CD8-positive, alpha-beta memory T cell (primary cell): ENCODE measurements at regions not wholly inside any gene's neighbourhood (a gene's known extent, or its start where the extent isn't known, plus 50 kb on each side); places are given as distances from the start of the nearest gene placed in this dataset.

ENCODE experiments used
- CTCF ChIA-PET: fragments of 350-600 bp; sonication (Branson Sonifier 250); formaldehyde crosslinking; loops from one replicate; lab custom pipeline; 2021; ENCODE audit warnings: antibody characterized with exemption; lab: Charles Lee
- POLR2A ChIA-PET: fragments of 350-600 bp; sonication (Branson Sonifier 250); formaldehyde crosslinking; loops from one replicate; lab custom pipeline; 2021; ENCODE audit warnings: antibody characterized with exemption; lab: Charles Lee
- DNase-seq, 5 donors: peaks; one replicate each; pipeline versions ENCODE4 v3.0.0 to v3.0.0-alpha.2; 2020 to 2022; ENCODE audit warnings: mixed read lengths in 1 of 5
- H3K27ac ChIP-seq: one replicate; pipeline ENCODE4 v1.7.0; 2013; ENCODE audit warnings: low read depth, mild to moderate bottlenecking, low read length, moderate library complexity
- H3K27me3 ChIP-seq: 2 replicates; pipeline ENCODE4 v1.7.0; 2013; ENCODE audit warnings: low read length, mild to moderate bottlenecking; ENCODE audit not compliant: insufficient read depth, poor library complexity, severe bottlenecking
- H3K36me3 ChIP-seq: 2 replicates; pipeline ENCODE4 v1.7.0; 2013; ENCODE audit warnings: mild to moderate bottlenecking, low read length, moderate library complexity; ENCODE audit not compliant: insufficient read depth
- H3K4me1 ChIP-seq: 2 replicates; pipeline ENCODE4 v1.7.0; 2013; ENCODE audit warnings: mild to moderate bottlenecking, low read length, moderate library complexity; ENCODE audit not compliant: insufficient read depth
- H3K4me3 ChIP-seq: 2 replicates; pipeline ENCODE4 v1.7.0; 2013; ENCODE audit warnings: mild to moderate bottlenecking, low read length
- H3K9me3 ChIP-seq: 2 replicates; pipeline ENCODE4 v1.7.0; 2013; ENCODE audit warnings: mild to moderate bottlenecking, low read length
- H3K27ac Mint-ChIP-seq, 8 donors: one replicate each; pipeline ENCODE4 v1.8.0; 2020 to 2021; ENCODE audit warnings: mixed read lengths in 8 of 8, mild to moderate bottlenecking in 6 of 8, inconsistent platforms in 3 of 8, moderate library complexity in 3 of 8
- H3K27me3 Mint-ChIP-seq, 2 donors: one replicate each; pipeline ENCODE4 v1.8.0; 2020 to 2021; ENCODE audit warnings: mixed read lengths in 2 of 2, mild to moderate bottlenecking in 1 of 2, moderate library complexity in 1 of 2
- H3K36me3 Mint-ChIP-seq, 3 donors: one replicate each; pipeline ENCODE4 v1.8.0; 2020 to 2021; ENCODE audit warnings: mixed read lengths in 3 of 3, inconsistent platforms in 1 of 3, mild to moderate bottlenecking in 1 of 3
- H3K4me1 Mint-ChIP-seq, 3 donors: one replicate each; pipeline ENCODE4 v1.8.0; 2020 to 2021; ENCODE audit warnings: mixed read lengths in 3 of 3, inconsistent platforms in 1 of 3, mild to moderate bottlenecking in 1 of 3
- H3K4me3 Mint-ChIP-seq, 7 donors: one replicate each; pipeline ENCODE4 v1.8.0; 2020 to 2021; ENCODE audit warnings: mixed read lengths in 7 of 7, mild to moderate bottlenecking in 6 of 7, moderate library complexity in 4 of 7, inconsistent platforms in 2 of 7
- H3K9me3 Mint-ChIP-seq, 5 donors: one replicate each; pipeline ENCODE4 v1.8.0; 2020 to 2022; ENCODE audit warnings: mixed read lengths in 5 of 5, mild to moderate bottlenecking in 3 of 5, moderate library complexity in 2 of 5, inconsistent platforms in 1 of 5

- H3K36me3 Mint-ChIP-seq, result peaks cover 0 to 2% (median 0%) of the 10 kb centered on the region in 3 donors
- H3K9me3 Mint-ChIP-seq, result peaks cover 0 to 7% (median 4%) of the 10 kb centered on the region in 5 donors
Measured at GRCh38 chr3:146796078-146796477, 190.9 kb upstream of the PLSCR5 start.

GRCh38 chr3:146783446-146783845 is 178.3 kb upstream of the PLSCR5 start:
- H3K9me3 Mint-ChIP-seq, result peaks cover 0 to 10% (median 2%) of the 10 kb centered on the region in 5 donors
- H3K27me3 Mint-ChIP-seq, result no peaks in the 10 kb centered on the region
- CTCF ChIA-PET, result no interaction called here
- Histone ChIP-seq H3K36me3 (no peaks in the 10 kb centered on the region), H3K4me3 (no peak overlapping the region), H3K9me3 (no peaks in the 10 kb centered on the region), H3K27ac (no peak overlapping the region), H3K27me3 (no peaks in the 10 kb centered on the region), H3K4me1 (no peaks in the 10 kb centered on the region)
- H3K4me1 Mint-ChIP-seq, result no peaks in the 10 kb centered on the region
- DNase-seq, result no peak
- POLR2A ChIA-PET, result no interaction called here
- H3K36me3 Mint-ChIP-seq, result no peaks in the 10 kb centered on the region
- H3K27ac Mint-ChIP-seq, result no peak overlapping the region
- no peak overlapping the region for H3K4me3 Mint-ChIP-seq

More at GRCh38 chr3:146796078-146796477, 190.9 kb upstream of the PLSCR5 start:
- no peaks in the 10 kb centered on the region for H3K4me1 ChIP-seq
- no peaks in the 10 kb centered on the region for H3K27me3 ChIP-seq
- H3K9me3 ChIP-seq, result no peaks in the 10 kb centered on the region
- no peak overlapping the region for H3K27ac ChIP-seq
- ChIA-PET CTCF (no interaction called here), POLR2A (no interaction called here)
- Mint-ChIP-seq H3K27ac (no peak overlapping the region), H3K4me3 (no peak overlapping the region), H3K27me3 (no peaks in the 10 kb centered on the region), H3K4me1 (no peaks in the 10 kb centered on the region)
- no peak overlapping the region for H3K4me3 ChIP-seq
- H3K36me3 ChIP-seq, result no peaks in the 10 kb centered on the region
- DNase-seq, result no peak

- Histone ChIP-seq H3K27ac (no peak overlapping the region), H3K4me1 (no peaks in the 10 kb centered on the region), H3K9me3 (no peaks in the 10 kb centered on the region), H3K36me3 (no peaks in the 10 kb centered on the region), H3K27me3 (no peaks in the 10 kb centered on the region), H3K4me3 (no peak overlapping the region)
- no peak overlapping the region for H3K4me3 Mint-ChIP-seq
- DNase-seq, result no peak
- ChIA-PET CTCF (no interaction called here), POLR2A (no interaction called here)
- H3K9me3 Mint-ChIP-seq, result peaks cover 0 to 6% (median 2%) of the 10 kb centered on the region in 5 donors
- no peaks in the 10 kb centered on the region for H3K36me3 Mint-ChIP-seq
- no peak overlapping the region for H3K27ac Mint-ChIP-seq
- no peaks in the 10 kb centered on the region for H3K4me1 Mint-ChIP-seq
- no peaks in the 10 kb centered on the region for H3K27me3 Mint-ChIP-seq
Measured at GRCh38 chr3:146781606-146782005, 176.5 kb upstream of the PLSCR5 start.

GRCh38 chr3:146781059-146781458 is 175.9 kb upstream of the PLSCR5 start:
- H3K4me3 Mint-ChIP-seq, result no peak overlapping the region
- POLR2A ChIA-PET, result no interaction called here
- no peaks in the 10 kb centered on the region for H3K4me1 Mint-ChIP-seq

GRCh38 chr3:146780251-146780650 is 175.1 kb upstream of the PLSCR5 start:
- H3K36me3 ChIP-seq, result no peaks in the 10 kb centered on the region
- Mint-ChIP-seq H3K36me3 (no peaks in the 10 kb centered on the region), H3K4me3 (no peak overlapping the region), H3K9me3 (peaks cover 0 to 6% (median 2%) of the 10 kb centered on the region in 5 donors), H3K27ac (no peak overlapping the region), H3K27me3 (no peaks in the 10 kb centered on the region), H3K4me1 (no peaks in the 10 kb centered on the region)
- POLR2A ChIA-PET, result no interaction called here
- H3K27ac ChIP-seq, result no peak overlapping the region
- no peak overlapping the region for H3K4me3 ChIP-seq
- H3K9me3 ChIP-seq, result no peaks in the 10 kb centered on the region
- CTCF ChIA-PET, result no interaction called here
- no peak for DNase-seq
- no peaks in the 10 kb centered on the region for H3K27me3 ChIP-seq
- H3K4me1 ChIP-seq, result no peaks in the 10 kb centered on the region

More at GRCh38 chr3:146781059-146781458, 175.9 kb upstream of the PLSCR5 start:
- H3K27ac ChIP-seq, result no peak overlapping the region
- H3K36me3 ChIP-seq, result no peaks in the 10 kb centered on the region
- H3K9me3 ChIP-seq, result no peaks in the 10 kb centered on the region
- H3K4me3 ChIP-seq, result no peak overlapping the region
- H3K27me3 ChIP-seq, result no peaks in the 10 kb centered on the region
- CTCF ChIA-PET, result no interaction called here
- Mint-ChIP-seq H3K36me3 (no peaks in the 10 kb centered on the region), H3K27me3 (no peaks in the 10 kb centered on the region), H3K9me3 (peaks cover 0 to 6% (median 2%) of the 10 kb centered on the region in 5 donors), H3K27ac (no peak overlapping the region)
- no peaks in the 10 kb centered on the region for H3K4me1 ChIP-seq
- DNase-seq, result no peak

GRCh38 chr3:146777941-146778340 is 172.8 kb upstream of the PLSCR5 start:
- no peak overlapping the region for H3K27ac ChIP-seq
- H3K27ac Mint-ChIP-seq, result no peak overlapping the region
- CTCF ChIA-PET, result no interaction called here
- peaks cover 0 to 1% of the 10 kb centered on the region in 2 donors for H3K27me3 Mint-ChIP-seq
- no peaks in the 10 kb centered on the region for H3K4me1 ChIP-seq
- H3K4me1 Mint-ChIP-seq, result no peaks in the 10 kb centered on the region
- no peak for DNase-seq
- no peaks in the 10 kb centered on the region for H3K9me3 ChIP-seq
- no peaks in the 10 kb centered on the region for H3K36me3 ChIP-seq
- no peak overlapping the region for H3K4me3 ChIP-seq
- no peaks in the 10 kb centered on the region for H3K27me3 ChIP-seq
- POLR2A ChIA-PET, result no interaction called here
- no peaks in the 10 kb centered on the region for H3K36me3 Mint-ChIP-seq
- H3K9me3 Mint-ChIP-seq, result peaks cover 0 to 11% (median 2%) of the 10 kb centered on the region in 5 donors
- H3K4me3 Mint-ChIP-seq, result no peak overlapping the region

- Histone ChIP-seq H3K4me1 (no peaks in the 10 kb centered on the region), H3K36me3 (no peaks in the 10 kb centered on the region), H3K27me3 (no peaks in the 10 kb centered on the region), H3K9me3 (no peaks in the 10 kb centered on the region), H3K27ac (no peak overlapping the region), H3K4me3 (no peak overlapping the region)
- Mint-ChIP-seq H3K4me3 (no peak overlapping the region), H3K4me1 (no peaks in the 10 kb centered on the region), H3K27me3 (peaks cover 0 to 3% of the 10 kb centered on the region in 2 donors), H3K36me3 (no peaks in the 10 kb centered on the region), H3K9me3 (peaks cover 0 to 15% (median 0%) of the 10 kb centered on the region in 5 donors), H3K27ac (no peak overlapping the region)
- no peak for DNase-seq
- ChIA-PET CTCF (no interaction called here), POLR2A (no interaction called here)
Measured at GRCh38 chr3:146772211-146772743, 167.1 kb upstream of the PLSCR5 start.

- no peak overlapping the region for H3K27ac ChIP-seq
- H3K27me3 Mint-ChIP-seq, result peaks cover 0 to 3% of the 10 kb centered on the region in 2 donors
Measured at GRCh38 chr3:146770881-146771280, 165.7 kb upstream of the PLSCR5 start.

More at GRCh38 chr3:146770881-146771280, 165.7 kb upstream of the PLSCR5 start:
- no peak for DNase-seq
- ChIA-PET CTCF (no interaction called here), POLR2A (no interaction called here)
- peaks cover 0 to 15% (median 0%) of the 10 kb centered on the region in 5 donors for H3K9me3 Mint-ChIP-seq
- no peaks in the 10 kb centered on the region for H3K36me3 ChIP-seq
- no peaks in the 10 kb centered on the region for H3K36me3 Mint-ChIP-seq
- H3K4me3 ChIP-seq, result no peak overlapping the region
- H3K4me3 Mint-ChIP-seq, result no peak overlapping the region
- no peaks in the 10 kb centered on the region for H3K4me1 ChIP-seq
- no peaks in the 10 kb centered on the region for H3K9me3 ChIP-seq
- H3K27me3 ChIP-seq, result no peaks in the 10 kb centered on the region
- no peak overlapping the region for H3K27ac Mint-ChIP-seq
- H3K4me1 Mint-ChIP-seq, result no peaks in the 10 kb centered on the region
